Keratinocyte (primary cell): ENCODE measurements at regions not wholly inside any gene's neighbourhood (a gene's known extent, or its start where the extent isn't known, plus 50 kb on each side); places are given as distances from the start of the nearest gene placed in this dataset.

Source experiments
- DNase-seq: peaks from one replicate; pipeline ENCODE4 v3.0.0-alpha.2; 2011; ENCODE audit warnings: low read depth, missing footprints, low spot score
- FAIRE-seq: peaks from 2 replicates; lab custom pipeline; 2011; peaks lifted over from hg19 to GRCh38; lab: Jason Lieb, UNC
- H2AFZ ChIP-seq: 2 replicates; pipeline ENCODE4 v1.6.0; 2012; ENCODE audit warnings: low read length, control low read depth, inconsistent platforms; ENCODE audit not compliant: control insufficient read depth
- H3K27ac ChIP-seq: 2 replicates; pipeline ENCODE4 v1.5.1; 2011; ENCODE audit warnings: low read length; ENCODE audit not compliant: control insufficient read depth, insufficient read depth
- H3K27me3 ChIP-seq: 3 replicates; pipeline ENCODE4 v1.6.0; 2011; ENCODE audit warnings: low read length; ENCODE audit not compliant: control insufficient read depth, insufficient read depth; ENCODE audit errors: extremely low read depth
- H3K36me3 ChIP-seq, 2 experiments: 2 replicates in 1 of 2; 3 replicates in 1 of 2; pipeline ENCODE4 v1.5.1; 2011; ENCODE audit warnings: low read length in 2 of 2, mild to moderate bottlenecking in 1 of 2; ENCODE audit not compliant: control insufficient read depth in 2 of 2, insufficient read depth in 2 of 2; ENCODE audit errors: extremely low read depth in 1 of 2
- H3K4me1 ChIP-seq: 3 replicates; pipeline ENCODE4 v1.5.1; 2011; ENCODE audit warnings: low read length; ENCODE audit not compliant: control insufficient read depth, insufficient read depth; ENCODE audit errors: extremely low read depth
- H3K4me2 ChIP-seq: 3 replicates; pipeline ENCODE4 v1.6.0; 2011; ENCODE audit warnings: low read depth, low read length; ENCODE audit not compliant: control insufficient read depth, insufficient read depth; ENCODE audit errors: extremely low read depth
- H3K4me3 ChIP-seq, 3 experiments: fragments of 200-600 bp in 1 of 3; sonication (generic) in 1 of 3; 2 replicates in 2 of 3; 3 replicates in 1 of 3; pipeline ENCODE4 v1.5.1; 2011 to 2016; ENCODE audit warnings: low read length in 3 of 3, mild to moderate bottlenecking in 3 of 3, control low read depth in 2 of 3, inconsistent platforms in 1 of 3, low read depth in 1 of 3, mixed read lengths in 1 of 3, mixed run types in 1 of 3, moderate library complexity in 1 of 3; ENCODE audit not compliant: control insufficient read depth in 2 of 3, insufficient read depth in 2 of 3; ENCODE audit errors: extremely low read depth in 1 of 3
- H3K79me2 ChIP-seq: 2 replicates; pipeline ENCODE4 v1.6.0; 2012; ENCODE audit warnings: low read length; ENCODE audit not compliant: control insufficient read depth, insufficient read depth
- H3K9ac ChIP-seq: 3 replicates; pipeline ENCODE4 v1.6.0; 2011; ENCODE audit warnings: low read length; ENCODE audit not compliant: control insufficient read depth, insufficient read depth; ENCODE audit errors: extremely low read depth
- H3K9me1 ChIP-seq: 3 replicates; pipeline ENCODE4 v1.6.0; 2011; ENCODE audit warnings: low read length; ENCODE audit not compliant: control insufficient read depth, insufficient read depth; ENCODE audit errors: extremely low read depth
- H3K9me3 ChIP-seq: 2 replicates; pipeline ENCODE4 v1.5.1; 2012; ENCODE audit warnings: low read depth, low read length; ENCODE audit not compliant: control insufficient read depth
- H4K20me1 ChIP-seq: 3 replicates; pipeline ENCODE4 v1.6.0; 2011; ENCODE audit warnings: low read length; ENCODE audit not compliant: control insufficient read depth, insufficient read depth; ENCODE audit errors: extremely low read depth
- CTCF ChIP-seq, 3 experiments: IDR thresholded peaks in 1 of 3; conservative IDR thresholded peaks in 1 of 3; optimal IDR thresholded peaks in 1 of 3; 2 replicates in 2 of 3; 3 replicates in 1 of 3; pipeline versions ENCODE3 to v1.5.1; 2011; ENCODE audit warnings: low read length in 3 of 3, mild to moderate bottlenecking in 3 of 3, moderate library complexity in 2 of 3, control low read depth in 1 of 3, inconsistent platforms in 1 of 3; ENCODE audit not compliant: insufficient read depth in 2 of 3; ENCODE audit errors: extremely low read depth in 1 of 3
- EZH2 ChIP-seq: IDR thresholded peaks from one replicate; pipeline ENCODE4 v1.6.1; 2012; ENCODE audit warnings: inconsistent platforms, mild to moderate bottlenecking, low read length, moderate library complexity
- dilution Hi-C: fragments of 300-500 bp; cut with MboI; formaldehyde crosslinking; loops from one replicate; pipeline ENCODE4 v1.7.0; 2020; ENCODE audit warnings: low sequenced_read_pairs; ENCODE audit not compliant: extremely low pct_ligation_motif_present

- no peaks in the 10 kb centered on the region for H3K4me1 ChIP-seq
- no peak for TF ChIP-seq CTCF (optimal IDR thresholded peaks at IDR 0.05 in 1 of 3, IDR thresholded peaks at IDR 0.05 in 1 of 3, conservative IDR thresholded peaks at IDR 0.05 in 1 of 3; ENCODE audit: extremely low read depth in 1 of 3, insufficient read depth in 2 of 3, low read length in 3 of 3)
- no peak for TF ChIP-seq EZH2
- no peak for DNase-seq
- dilution Hi-C loops = no loop called here
- no peak overlapping the region for H3K4me3 ChIP-seq
- H2AFZ ChIP-seq = no peak overlapping the region
- no peaks in the 10 kb centered on the region for H3K79me2 ChIP-seq
- H3K9ac ChIP-seq = no peak overlapping the region
- no peaks in the 10 kb centered on the region for H3K9me1 ChIP-seq
- no peaks in the 10 kb centered on the region for H3K36me3 ChIP-seq
- H3K9me3 ChIP-seq = no peaks in the 10 kb centered on the region
- H3K4me2 ChIP-seq = no peak overlapping the region
- no peaks in the 10 kb centered on the region for H4K20me1 ChIP-seq
- H3K27me3 ChIP-seq = no peaks in the 10 kb centered on the region
- no peak overlapping the region for H3K27ac ChIP-seq
- FAIRE-seq = no peak
Observed at GRCh38 chr1:17958704-17959103, 148.9 kb upstream of the IGSF21 start.

GRCh38 chr1:17963513-17963912 is 144.1 kb upstream of the IGSF21 start:
- Histone ChIP-seq H3K4me2 (no peak overlapping the region), H3K9me3 (no peaks in the 10 kb centered on the region), H4K20me1 (no peaks in the 10 kb centered on the region), H3K9me1 (no peaks in the 10 kb centered on the region), H3K4me1 (no peaks in the 10 kb centered on the region), H3K27ac (no peak overlapping the region), H3K36me3 (no peaks in the 10 kb centered on the region), H2AFZ (no peak overlapping the region), H3K9ac (no peak overlapping the region), H3K4me3 (no peak overlapping the region), H3K79me2 (no peaks in the 10 kb centered on the region), H3K27me3 (no peaks in the 10 kb centered on the region)
- dilution Hi-C loops = no loop called here
- DNase-seq = no peak
- no peak for FAIRE-seq
- TF ChIP-seq CTCF (optimal IDR thresholded peaks at IDR 0.05 in 1 of 3, IDR thresholded peaks at IDR 0.05 in 1 of 3, conservative IDR thresholded peaks at IDR 0.05 in 1 of 3; ENCODE audit: extremely low read depth in 1 of 3, insufficient read depth in 2 of 3, low read length in 3 of 3) = no peak
- TF ChIP-seq EZH2 = no peak
